ENCODE measurements at regions not wholly inside any gene's neighbourhood (a gene's known extent, or its start where the extent isn't known, plus 50 kb on each side); places are given as distances from the start of the nearest gene placed in this dataset.

DNA sequence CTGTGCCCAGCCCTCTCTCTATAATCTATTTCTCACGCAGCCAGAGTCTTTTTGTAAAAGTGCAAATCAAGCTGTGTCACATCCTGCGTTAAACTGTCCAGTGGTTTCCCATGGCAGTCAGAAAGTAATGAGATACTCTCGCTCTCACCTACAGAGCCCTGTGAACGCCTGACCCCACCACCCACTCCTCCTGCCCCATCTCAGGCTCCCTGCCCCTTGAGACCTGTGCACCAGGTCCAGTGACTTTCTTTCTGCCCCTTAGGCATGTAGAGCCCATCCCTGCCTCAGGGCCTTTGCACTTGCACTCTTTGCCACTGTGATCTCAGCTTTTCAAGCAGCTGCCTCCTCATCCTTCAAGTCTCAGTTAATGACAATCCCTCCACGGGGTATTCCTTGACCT, 58.3 kb upstream of the RASGRP1 start:
- TF ChIP-seq, protein P1, sequence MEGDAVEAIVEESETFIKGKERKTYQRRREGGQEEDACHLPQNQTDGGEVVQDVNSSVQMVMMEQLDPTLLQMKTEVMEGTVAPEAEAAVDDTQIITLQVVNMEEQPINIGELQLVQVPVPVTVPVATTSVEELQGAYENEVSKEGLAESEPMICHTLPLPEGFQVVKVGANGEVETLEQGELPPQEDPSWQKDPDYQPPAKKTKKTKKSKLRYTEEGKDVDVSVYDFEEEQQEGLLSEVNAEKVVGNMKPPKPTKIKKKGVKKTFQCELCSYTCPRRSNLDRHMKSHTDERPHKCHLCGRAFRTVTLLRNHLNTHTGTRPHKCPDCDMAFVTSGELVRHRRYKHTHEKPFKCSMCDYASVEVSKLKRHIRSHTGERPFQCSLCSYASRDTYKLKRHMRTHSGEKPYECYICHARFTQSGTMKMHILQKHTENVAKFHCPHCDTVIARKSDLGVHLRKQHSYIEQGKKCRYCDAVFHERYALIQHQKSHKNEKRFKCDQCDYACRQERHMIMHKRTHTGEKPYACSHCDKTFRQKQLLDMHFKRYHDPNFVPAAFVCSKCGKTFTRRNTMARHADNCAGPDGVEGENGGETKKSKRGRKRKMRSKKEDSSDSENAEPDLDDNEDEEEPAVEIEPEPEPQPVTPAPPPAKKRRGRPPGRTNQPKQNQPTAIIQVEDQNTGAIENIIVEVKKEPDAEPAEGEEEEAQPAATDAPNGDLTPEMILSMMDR (IDR thresholded peaks at IDR 0.05; ENCODE audit: insufficient read depth, low read length, poor library complexity, severe bottlenecking) = no peak
- no peak for TF ChIP-seq EZH2phosphoT487 (conservative IDR thresholded peaks at IDR 0.05; ENCODE audit: low read length)

Data from SU-DHL-6 (cell line).